Endothelial cell of umbilical vein (primary cell): ENCODE measurements at regions not wholly inside any gene's neighbourhood (a gene's known extent, or its start where the extent isn't known, plus 50 kb on each side); places are given as distances from the start of the nearest gene placed in this dataset.

ENCODE experiments used
- BruUV-seq: library from RNA; stranded (reverse); fragments of 400-500 nt; replicated peaks from 2 replicates; lab custom pipeline; 2021; lab: Mats Ljungman, UMichigan
- CTCF ChIA-PET: fragments of 300-600, 350-600 bp; sonication (Branson Sonifier 250); formaldehyde crosslinking; loops from one replicate; lab custom pipeline; 2021; ENCODE audit warnings: antibody characterized with exemption, inconsistent platforms; lab: Charles Lee
- POLR2A ChIA-PET: fragments of 300-600, 350-600 bp; sonication (Branson Sonifier 250); formaldehyde crosslinking; loops from one replicate; lab custom pipeline; 2021; ENCODE audit warnings: antibody characterized with exemption, inconsistent platforms; lab: Charles Lee
- DNase-seq: peaks from one replicate; pipeline ENCODE4 v3.0.0-alpha.2; 2011; ENCODE audit warnings: low read depth, low spot score
- FAIRE-seq: peaks from 2 replicates; lab custom pipeline; 2011; peaks lifted over from hg19 to GRCh38; lab: Jason Lieb, UNC
- H2AFZ ChIP-seq: 2 replicates; pipeline ENCODE4 v1.6.0; 2012; ENCODE audit warnings: low read depth, low read length, control low read depth, inconsistent platforms
- H3K27ac ChIP-seq: 2 replicates; pipeline ENCODE4 v1.5.1; 2011; ENCODE audit warnings: low read depth, mild to moderate bottlenecking, control low read depth, low read length, moderate library complexity; ENCODE audit not compliant: insufficient read depth
- H3K27me3 ChIP-seq, 2 experiments: 2 replicates each; pipeline versions ENCODE4 v1.6.0 to v1.6.1; 2011; ENCODE audit warnings: low read length in 2 of 2, mixed read lengths in 1 of 2; ENCODE audit not compliant: control insufficient read depth in 2 of 2, insufficient read depth in 2 of 2
- H3K36me3 ChIP-seq, 2 experiments: 2 replicates in 1 of 2; 3 replicates in 1 of 2; pipeline ENCODE4 v1.5.1; 2011; ENCODE audit warnings: low read length in 2 of 2, mild to moderate bottlenecking in 1 of 2, moderate library complexity in 1 of 2; ENCODE audit not compliant: control insufficient read depth in 2 of 2, insufficient read depth in 2 of 2; ENCODE audit errors: extremely low read depth in 1 of 2
- H3K4me1 ChIP-seq: 3 replicates; pipeline ENCODE4 v1.5.1; 2011; ENCODE audit warnings: mild to moderate bottlenecking, low read length; ENCODE audit not compliant: control insufficient read depth, insufficient read depth; ENCODE audit errors: extremely low read depth
- H3K4me2 ChIP-seq: 2 replicates; pipeline ENCODE4 v1.6.1; 2011; ENCODE audit warnings: low read length, control low read depth, mixed read lengths; ENCODE audit not compliant: insufficient read depth
- H3K4me3 ChIP-seq, 3 experiments: fragments of 200-600 bp in 1 of 3; sonication (generic), shearing (Covaris generic) in 1 of 3; replicated peaks in 1 of 3; 2 replicates each; pipeline ENCODE4 v1.5.1; 2011 to 2016; ENCODE audit warnings: control low read depth in 3 of 3, low read length in 3 of 3, mild to moderate bottlenecking in 2 of 3, inconsistent platforms in 1 of 3, low read depth in 1 of 3, moderate library complexity in 1 of 3; ENCODE audit not compliant: insufficient read depth in 1 of 3
- H3K79me2 ChIP-seq: 2 replicates; pipeline ENCODE4 v1.6.0; 2012; ENCODE audit warnings: low read length, inconsistent platforms; ENCODE audit not compliant: control insufficient read depth, insufficient read depth
- H3K9ac ChIP-seq: replicated peaks from 2 replicates; pipeline ENCODE3; 2011; ENCODE audit warnings: low read length, control low read depth; ENCODE audit not compliant: insufficient read depth; ENCODE audit errors: extremely low read depth
- H3K9me1 ChIP-seq: replicated peaks from 3 replicates; pipeline ENCODE4 v1.6.0; 2011; ENCODE audit warnings: mild to moderate bottlenecking, low read length; ENCODE audit not compliant: control insufficient read depth, insufficient read depth; ENCODE audit errors: extremely low read depth
- H3K9me3 ChIP-seq: replicated peaks from 2 replicates; pipeline ENCODE4 v1.5.1; 2012; ENCODE audit warnings: low read length, inconsistent platforms; ENCODE audit not compliant: control insufficient read depth, insufficient read depth
- H4K20me1 ChIP-seq: replicated peaks from 2 replicates; pipeline ENCODE3; 2011; ENCODE audit warnings: mild to moderate bottlenecking, low read length; ENCODE audit not compliant: control insufficient read depth, insufficient read depth; ENCODE audit errors: extremely low read depth
- EZH2 ChIP-seq: IDR thresholded peaks from 2 replicates; pipeline ENCODE4 v1.6.1; 2012; ENCODE audit warnings: borderline replicate concordance, low read depth, mild to moderate bottlenecking, moderate library complexity, low read length, inconsistent platforms; ENCODE audit not compliant: severe bottlenecking
- FOS ChIP-seq: IDR thresholded peaks from 2 replicates; pipeline ENCODE4 v1.6.1; 2011; ENCODE audit warnings: mild to moderate bottlenecking, low read length, moderate library complexity, borderline replicate concordance; ENCODE audit not compliant: insufficient read depth
- GATA2 ChIP-seq: IDR thresholded peaks from 2 replicates; pipeline ENCODE4 v1.7.0; 2011; ENCODE audit warnings: low read depth, mild to moderate bottlenecking, moderate library complexity, mixed read lengths, low read length; ENCODE audit not compliant: insufficient read length, insufficient read depth
- JUN ChIP-seq: IDR thresholded peaks from 2 replicates; pipeline ENCODE4 v1.6.1; 2011; ENCODE audit warnings: borderline replicate concordance, low read depth; ENCODE audit not compliant: insufficient read length, insufficient read depth
- MYC ChIP-seq: IDR thresholded peaks from one replicate; pipeline ENCODE4 v1.6.1; 2011; ENCODE audit warnings: mild to moderate bottlenecking, low read depth, low read length
- POLR2A ChIP-seq: IDR thresholded peaks from 2 replicates; pipeline ENCODE4 v1.6.1; 2012; ENCODE audit warnings: low read depth, mild to moderate bottlenecking, control low read depth, low read length
- POLR2AphosphoS5 ChIP-seq: IDR thresholded peaks from 2 replicates; pipeline ENCODE4 v1.6.1; 2012; ENCODE audit warnings: low read depth, mild to moderate bottlenecking, control low read depth, low read length, moderate library complexity; ENCODE audit not compliant: insufficient read depth
- dilution Hi-C: fragments of 300-500 bp; cut with MboI; formaldehyde crosslinking; loops from one replicate; pipeline ENCODE4 v1.15.0; 2019; ENCODE audit warnings: low sequenced_read_pairs; ENCODE audit not compliant: extremely low pct_ligation_motif_present
- intact Hi-C: fragments of 100-400 bp; cut with micrococcal nuclease; formaldehyde crosslinking; loops from one replicate; pipeline ENCODE4 v1.10.0; 2022
- TF ChIP-seq, protein P1 (sequence below): IDR thresholded peaks from 2 replicates; pipeline ENCODE4 v1.6.1; 2011; ENCODE audit not compliant: insufficient read depth, insufficient read length
- TF ChIP-seq, protein P2 (sequence below), 2 donors: IDR thresholded peaks; 1 replicate in 1 of 2; 2 replicates in 1 of 2; pipeline ENCODE4 v1.5.1; 2011; ENCODE audit warnings: low read length in 2 of 2, mild to moderate bottlenecking in 2 of 2, moderate library complexity in 2 of 2, control low read depth in 1 of 2, inconsistent platforms in 1 of 2, low read depth in 1 of 2; ENCODE audit not compliant: insufficient read depth in 1 of 2; ENCODE audit errors: extremely low read depth in 1 of 2

DNA sequence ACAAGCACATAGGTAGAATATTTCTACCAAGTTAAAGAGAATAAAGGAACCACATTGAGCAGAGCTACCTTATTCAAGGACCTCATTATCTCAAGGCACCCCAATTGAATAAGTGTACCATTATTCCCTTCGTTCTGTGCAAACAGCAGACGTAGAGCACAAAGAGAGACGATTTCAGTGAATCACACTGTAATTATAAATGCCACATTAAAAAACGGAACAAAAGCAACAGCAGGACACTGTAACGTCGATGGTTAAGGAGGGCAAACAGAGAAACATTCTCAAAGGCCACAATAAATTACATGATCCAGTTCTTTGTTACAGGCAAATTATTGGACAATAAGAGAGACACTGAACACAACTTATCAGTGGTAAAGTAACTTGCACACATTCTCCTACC is 644.1 kb upstream of the TENM3 start:
- ChIA-PET POLR2A (no interaction called here), CTCF (no interaction called here)
- H3K36me3 ChIP-seq: no peaks in the 10 kb centered on the region
- H3K9ac ChIP-seq: no peak overlapping the region
- no peaks in the 10 kb centered on the region for H3K79me2 ChIP-seq
- peaks cover 3% of the 10 kb centered on the region for H3K9me3 ChIP-seq
- FAIRE-seq: no peak
- no peak overlapping the region for H3K27ac ChIP-seq
- no peaks in the 10 kb centered on the region for H3K9me1 ChIP-seq
- no peak overlapping the region for H3K4me2 ChIP-seq
- H3K4me1 ChIP-seq: no peaks in the 10 kb centered on the region
- intact Hi-C loops: no loop called here
- DNase-seq: no peak
- no peaks in the 10 kb centered on the region for H3K27me3 ChIP-seq
- no peak overlapping the region for H2AFZ ChIP-seq
- TF ChIP-seq POLR2A (no peak), FOS (no peak), MYC (no peak), POLR2AphosphoS5 (no peak), GATA2 (no peak), EZH2 (no peak), JUN (no peak)
- TF ChIP-seq, protein P1, sequence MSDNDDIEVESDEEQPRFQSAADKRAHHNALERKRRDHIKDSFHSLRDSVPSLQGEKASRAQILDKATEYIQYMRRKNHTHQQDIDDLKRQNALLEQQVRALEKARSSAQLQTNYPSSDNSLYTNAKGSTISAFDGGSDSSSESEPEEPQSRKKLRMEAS: no peak
- TF ChIP-seq, protein P2, sequence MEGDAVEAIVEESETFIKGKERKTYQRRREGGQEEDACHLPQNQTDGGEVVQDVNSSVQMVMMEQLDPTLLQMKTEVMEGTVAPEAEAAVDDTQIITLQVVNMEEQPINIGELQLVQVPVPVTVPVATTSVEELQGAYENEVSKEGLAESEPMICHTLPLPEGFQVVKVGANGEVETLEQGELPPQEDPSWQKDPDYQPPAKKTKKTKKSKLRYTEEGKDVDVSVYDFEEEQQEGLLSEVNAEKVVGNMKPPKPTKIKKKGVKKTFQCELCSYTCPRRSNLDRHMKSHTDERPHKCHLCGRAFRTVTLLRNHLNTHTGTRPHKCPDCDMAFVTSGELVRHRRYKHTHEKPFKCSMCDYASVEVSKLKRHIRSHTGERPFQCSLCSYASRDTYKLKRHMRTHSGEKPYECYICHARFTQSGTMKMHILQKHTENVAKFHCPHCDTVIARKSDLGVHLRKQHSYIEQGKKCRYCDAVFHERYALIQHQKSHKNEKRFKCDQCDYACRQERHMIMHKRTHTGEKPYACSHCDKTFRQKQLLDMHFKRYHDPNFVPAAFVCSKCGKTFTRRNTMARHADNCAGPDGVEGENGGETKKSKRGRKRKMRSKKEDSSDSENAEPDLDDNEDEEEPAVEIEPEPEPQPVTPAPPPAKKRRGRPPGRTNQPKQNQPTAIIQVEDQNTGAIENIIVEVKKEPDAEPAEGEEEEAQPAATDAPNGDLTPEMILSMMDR (IDR thresholded peaks at IDR 0.05; ENCODE audit: extremely low read depth in 1 of 2, insufficient read depth in 1 of 2, low read depth in 1 of 2, low read length in 2 of 2): no peak
- no peaks in the 10 kb centered on the region for H4K20me1 ChIP-seq
- no peak overlapping the region for H3K4me3 ChIP-seq
- no TSS peak for BruUV-seq
- dilution Hi-C loops: no loop called here
